ENCODE measurements at regions not wholly inside any gene's neighbourhood (a gene's known extent, or its start where the extent isn't known, plus 50 kb on each side); places are given as distances from the start of the nearest gene placed in this dataset.

DNA sequence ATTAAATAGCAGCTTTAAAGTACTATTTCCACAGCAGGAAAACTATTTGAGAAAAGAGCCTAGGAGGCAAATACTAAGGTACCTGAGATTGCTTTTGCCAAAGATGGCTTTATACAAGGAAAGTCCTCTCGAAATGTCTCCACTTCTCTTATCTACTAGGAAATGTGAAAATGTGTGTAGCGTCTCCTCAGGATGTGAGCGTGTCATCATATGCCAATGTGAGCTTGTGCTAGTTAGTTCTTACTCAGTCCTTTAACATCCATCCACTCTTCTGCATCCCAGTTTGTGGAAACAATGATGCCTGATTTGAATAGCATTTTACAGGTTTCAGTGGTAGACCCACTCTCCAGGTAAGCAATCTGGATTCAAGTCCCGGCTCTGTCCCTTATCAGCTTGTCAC lies 421.0 kb downstream of the DYNC2H1 start:
- DNase-seq (ENCODE audit: low spot score) = no peak

DNA sequence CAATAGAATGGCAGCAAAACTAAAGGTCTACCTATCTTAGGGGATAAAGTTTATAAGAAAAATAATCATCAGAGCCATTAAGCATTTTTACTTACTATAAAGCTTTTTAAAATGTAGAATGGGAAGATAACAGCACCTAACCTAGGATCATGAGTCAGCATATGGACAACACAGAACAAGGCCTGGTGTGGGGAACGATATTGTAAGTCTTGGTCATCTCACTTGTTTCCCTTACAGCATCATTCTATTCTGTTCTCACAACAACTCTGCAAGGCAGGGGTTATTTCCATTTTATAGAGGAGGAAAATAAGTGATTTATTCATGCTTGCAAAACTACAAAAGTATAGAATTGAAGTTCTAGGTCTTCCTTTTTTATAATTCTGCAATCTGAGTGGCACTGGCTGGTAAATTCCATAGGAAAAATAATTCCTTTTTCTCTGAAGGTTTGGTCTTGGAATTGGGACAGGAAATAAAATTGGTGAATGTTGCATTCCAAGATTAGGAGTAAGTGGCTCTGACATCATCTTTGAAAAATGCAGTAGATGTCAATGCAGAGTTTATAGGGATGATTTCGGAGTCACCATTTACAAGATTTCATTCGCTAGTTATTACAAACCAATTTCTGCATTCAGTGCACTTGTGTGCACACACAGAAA lies 423.0 kb downstream of the DYNC2H1 start:
- no peak for DNase-seq (ENCODE audit: low spot score)

DNA sequence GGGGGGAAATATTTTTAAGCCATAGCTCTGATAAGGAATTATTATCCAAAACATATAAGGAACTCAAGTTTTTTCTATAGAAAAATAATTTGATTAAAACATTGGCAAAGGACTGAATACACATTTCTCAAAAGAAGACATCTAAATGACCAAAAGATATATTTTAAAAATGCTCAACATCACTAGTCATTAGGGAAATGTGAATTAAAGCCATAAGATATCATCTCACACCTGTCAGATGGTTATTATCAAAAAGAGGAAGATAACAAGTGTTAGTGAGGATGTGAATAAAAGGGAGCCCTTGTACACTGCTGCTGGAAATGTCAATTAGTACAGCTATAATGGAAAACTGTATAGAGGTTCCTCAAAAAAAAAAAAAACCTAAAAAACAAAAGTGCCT lies 425.0 kb downstream of the DYNC2H1 start:
- no peak for DNase-seq (ENCODE audit: low spot score)

DNA sequence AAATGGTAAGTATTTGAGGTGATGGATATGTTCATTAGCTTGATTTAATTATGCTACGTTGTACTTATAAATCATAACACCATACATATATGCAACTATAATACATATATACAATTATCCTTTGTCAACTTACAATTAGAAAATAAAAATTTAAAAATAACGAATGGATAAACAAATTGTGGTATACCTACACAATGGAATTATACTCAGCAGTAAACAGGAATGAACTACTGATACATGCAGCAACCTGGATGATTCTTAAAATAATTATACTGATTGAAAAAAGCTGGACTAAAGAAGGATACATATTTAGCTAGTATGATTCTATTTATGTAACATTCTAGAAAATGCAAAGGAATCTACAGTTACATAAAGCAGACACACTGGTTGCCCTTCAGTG lies 425.7 kb downstream of the DYNC2H1 start:
- DNase-seq (ENCODE audit: low spot score) = no peak

DNA sequence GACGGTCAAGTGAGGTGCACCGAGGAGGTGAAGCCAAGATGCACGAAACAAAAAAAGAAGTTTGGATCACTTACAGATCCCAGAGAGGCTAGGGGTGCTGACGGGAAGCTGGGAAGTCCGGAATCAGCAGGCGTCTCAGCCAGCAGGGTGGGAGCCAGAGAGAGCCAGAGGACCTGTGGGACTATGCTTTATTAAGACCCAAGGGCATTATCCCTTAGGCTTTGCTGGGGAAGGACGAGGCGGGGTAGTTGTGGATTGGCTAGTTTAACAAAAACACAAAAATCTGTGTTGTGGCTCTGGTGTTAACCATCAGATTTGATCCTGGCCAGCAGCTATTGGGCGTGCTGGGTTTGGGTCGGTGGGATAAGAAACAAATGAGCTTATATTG lies 427.1 kb downstream of the DYNC2H1 start:
- no peak for DNase-seq (ENCODE audit: low spot score)

DNA sequence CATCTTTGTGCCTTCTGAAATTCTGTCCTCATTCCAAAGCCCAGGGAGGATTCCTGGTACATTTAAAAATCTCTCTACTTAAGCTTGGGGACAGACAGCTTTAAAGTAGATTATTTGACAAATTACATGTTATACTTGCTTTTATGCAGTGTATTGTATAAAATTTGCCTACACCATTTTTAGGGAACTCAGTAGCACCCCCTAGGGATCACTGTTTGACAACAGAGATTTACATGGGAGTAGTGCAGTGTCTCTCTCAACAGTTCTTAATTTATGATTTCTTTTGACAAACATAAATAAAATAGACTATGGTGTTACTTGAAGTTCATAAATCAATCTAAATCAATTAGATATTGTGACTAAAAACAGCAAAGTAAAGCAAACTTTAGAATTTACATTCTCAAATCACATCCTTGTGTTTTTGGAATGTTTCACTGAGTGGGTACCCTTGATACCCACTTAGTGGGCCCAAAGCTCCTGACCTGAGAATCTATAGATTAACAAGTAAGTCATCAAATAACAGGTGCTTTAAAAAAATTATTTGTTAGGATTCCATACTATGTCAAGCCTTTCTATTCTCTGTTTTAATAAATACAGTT lies 428.8 kb downstream of the DYNC2H1 start:
- DNase-seq (ENCODE audit: low spot score) = no peak

DNA sequence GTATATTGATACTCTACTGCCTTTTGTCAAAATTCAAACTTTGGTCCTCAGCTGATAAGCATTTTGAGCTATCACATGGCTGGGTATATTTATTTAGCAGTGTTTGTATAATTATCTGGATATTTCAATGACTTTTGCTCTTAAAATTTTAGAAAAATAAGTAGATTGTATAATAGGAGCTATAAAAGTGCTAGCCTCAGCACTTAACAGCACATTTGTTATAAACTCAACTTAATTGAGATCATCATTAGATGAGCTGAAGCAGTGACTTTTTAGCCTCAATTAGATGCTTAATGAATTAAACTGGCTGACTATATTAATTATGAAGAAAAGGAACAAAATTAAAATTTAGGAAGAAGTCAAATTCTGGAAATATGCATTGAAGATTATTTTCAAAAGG lies 429.9 kb downstream of the DYNC2H1 start:
- no peak for DNase-seq (ENCODE audit: low spot score)

DNA sequence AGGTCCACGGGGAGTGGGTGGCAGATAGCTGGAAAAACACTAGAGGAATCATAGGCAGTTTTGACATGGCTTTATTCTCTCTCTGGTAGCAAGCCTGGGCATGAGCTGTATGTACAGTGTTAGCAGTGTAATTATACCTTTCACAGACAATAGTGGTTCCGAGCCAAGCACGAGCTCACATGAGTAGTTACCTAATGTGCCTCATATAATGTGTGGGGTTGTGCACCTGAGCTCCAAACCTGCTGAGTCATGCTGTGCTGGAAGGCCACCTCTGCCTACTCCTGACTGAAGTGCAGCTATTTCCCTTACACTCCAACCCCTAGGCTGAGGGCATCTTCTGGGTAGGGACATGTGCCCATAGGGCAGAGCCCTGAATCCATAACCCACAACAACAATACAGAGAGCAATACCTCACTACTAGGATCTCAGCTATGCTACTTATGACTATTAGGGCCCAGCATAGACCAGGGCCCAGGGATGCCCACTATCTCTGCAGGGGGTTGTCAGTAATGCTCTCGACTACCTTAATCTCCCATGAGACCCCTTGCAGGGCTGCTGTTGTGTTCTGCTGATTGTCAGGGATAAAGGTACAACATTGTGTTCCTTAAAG lies 432.1 kb downstream of the DYNC2H1 start:
- no peak for DNase-seq (ENCODE audit: low spot score)

DNA sequence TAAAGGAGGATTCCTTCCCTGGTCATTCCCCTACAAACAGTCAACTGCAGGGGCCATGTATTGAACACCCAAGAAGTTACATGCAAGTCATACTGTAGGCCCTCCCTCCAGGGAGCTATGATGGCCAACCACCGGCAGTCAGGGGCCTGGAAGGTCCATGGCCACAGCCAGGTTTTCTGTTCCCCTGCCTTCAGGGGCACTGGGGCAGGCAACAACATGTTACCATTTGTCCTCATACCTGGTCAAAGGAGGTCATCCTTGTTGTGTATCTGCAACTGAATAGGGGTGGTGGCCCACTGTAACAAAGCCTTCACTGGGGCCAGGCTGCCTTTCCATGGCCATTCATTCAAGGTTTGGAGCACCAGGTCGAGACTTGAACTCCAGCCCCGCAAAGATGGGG lies 433.6 kb downstream of the DYNC2H1 start:
- no peak for DNase-seq (ENCODE audit: low spot score)

DNA sequence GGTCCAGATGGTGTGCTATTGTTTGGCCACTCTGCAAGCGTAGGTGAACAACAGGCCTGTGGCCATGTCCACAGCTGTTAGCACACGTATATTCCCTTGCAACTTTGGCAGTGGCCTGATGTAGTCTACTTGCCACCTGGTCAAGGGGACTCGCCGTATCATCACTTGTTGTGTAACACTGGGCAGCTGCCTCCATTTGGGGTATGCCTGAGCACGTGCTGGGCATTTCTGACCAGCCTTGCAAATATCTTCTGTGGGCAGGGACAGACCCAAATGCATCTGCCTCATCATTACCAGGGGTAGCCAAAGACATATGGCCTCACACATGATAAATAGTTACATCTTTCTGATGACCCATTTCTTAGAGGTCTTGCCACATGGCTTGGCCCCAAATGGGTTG lies 434.2 kb downstream of the DYNC2H1 start:
- no peak for DNase-seq (ENCODE audit: low spot score)

DNA sequence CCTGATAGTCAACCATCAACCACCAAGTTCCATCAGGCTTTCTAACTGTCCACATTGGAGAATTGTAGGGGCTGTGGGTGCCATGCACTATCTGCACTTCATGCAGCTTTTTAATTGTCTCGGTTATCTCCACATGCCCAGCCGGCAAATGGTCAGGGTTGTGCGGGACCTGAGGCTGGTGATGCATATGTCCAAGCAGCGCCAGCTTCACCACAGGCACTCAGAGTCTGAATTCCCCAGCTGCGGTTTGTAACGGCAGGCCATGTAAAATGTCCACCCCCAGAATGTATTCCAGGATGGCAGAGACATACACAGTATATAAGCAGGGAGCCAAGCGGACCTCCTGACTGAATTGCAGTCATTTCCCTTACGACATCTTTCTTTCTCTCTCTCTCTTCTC lies 435.6 kb downstream of the DYNC2H1 start:
- DNase-seq (ENCODE audit: low spot score) = no peak

DNA sequence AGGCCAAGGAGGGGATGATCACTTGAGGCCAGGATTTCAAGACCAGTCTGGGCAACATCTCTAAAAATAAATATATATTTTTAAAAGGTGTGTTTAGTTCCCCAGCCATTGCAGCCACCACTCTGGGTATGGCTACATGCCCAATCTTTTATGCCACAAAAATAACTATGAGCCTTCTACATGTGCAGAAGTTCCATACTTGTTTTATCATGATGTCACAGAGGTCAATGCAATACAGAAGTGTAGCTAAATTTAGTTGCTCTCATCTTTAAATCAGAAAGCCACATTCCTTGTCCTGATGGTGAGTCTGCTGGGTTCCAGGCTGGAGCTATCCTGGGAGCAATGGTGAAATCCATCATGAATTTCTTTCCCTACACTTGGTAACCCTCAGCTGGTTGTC lies 436.3 kb downstream of the DYNC2H1 start:
- no peak for DNase-seq (ENCODE audit: low spot score)

DNA sequence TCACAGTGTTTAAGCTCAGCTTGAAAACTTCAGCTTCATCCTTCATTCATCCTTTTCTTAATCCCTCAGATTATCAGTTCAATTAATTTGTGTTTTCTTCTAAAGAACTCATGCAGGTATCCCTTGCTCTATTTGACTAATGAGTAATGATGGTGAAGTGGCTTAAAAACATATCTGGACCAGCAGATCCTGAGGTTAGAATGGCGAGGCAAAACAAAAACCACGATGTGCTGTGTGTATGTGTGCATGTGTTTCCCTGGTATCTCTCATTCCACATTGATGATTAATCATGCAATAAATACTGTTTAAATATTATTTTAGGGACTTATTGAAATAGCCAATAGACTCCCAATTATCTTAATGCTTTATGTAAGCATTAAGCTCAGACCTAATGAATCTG lies 437.0 kb downstream of the DYNC2H1 start:
- no peak for DNase-seq (ENCODE audit: low spot score)

DNA sequence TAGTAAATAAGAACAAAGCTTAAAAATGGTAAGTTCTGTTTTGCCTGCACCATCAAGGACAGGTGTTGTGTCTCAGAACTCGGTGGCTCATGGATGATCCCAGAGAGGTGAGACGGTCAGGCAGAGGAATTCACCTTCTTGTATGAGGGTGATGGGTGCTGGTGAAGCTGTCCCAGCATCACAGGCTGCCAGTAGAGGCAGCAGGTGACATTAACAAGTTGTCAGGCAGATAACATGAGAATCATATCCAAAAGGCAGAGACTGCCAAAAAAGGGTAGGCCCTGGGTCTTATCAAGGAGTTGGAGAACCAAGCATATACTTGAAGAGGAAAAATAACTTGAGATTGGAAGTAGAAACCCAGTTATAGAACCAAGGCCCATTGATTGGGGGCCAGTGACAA lies 437.8 kb downstream of the DYNC2H1 start:
- no peak for DNase-seq (ENCODE audit: low spot score)

DNA sequence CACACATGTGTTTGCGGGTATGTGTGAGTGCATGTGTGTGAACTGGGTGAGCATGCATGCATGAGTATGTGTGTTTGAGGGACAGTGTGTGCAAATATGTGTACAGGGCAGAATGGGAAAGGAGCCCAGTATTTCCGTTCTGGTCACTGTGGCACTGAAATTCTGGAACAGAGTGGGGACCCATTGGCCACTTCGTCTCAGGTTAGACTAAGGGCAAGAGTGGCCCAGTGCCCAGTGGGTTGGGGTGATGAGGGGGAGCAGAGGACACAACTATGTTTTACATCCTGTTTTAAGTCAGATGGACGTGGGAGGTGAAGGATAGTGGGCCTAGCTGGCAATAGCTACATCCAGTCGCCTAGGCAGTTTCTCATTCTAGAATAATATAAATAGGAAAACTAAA lies 438.5 kb downstream of the DYNC2H1 start:
- DNase-seq (ENCODE audit: low spot score) = no peak

DNA sequence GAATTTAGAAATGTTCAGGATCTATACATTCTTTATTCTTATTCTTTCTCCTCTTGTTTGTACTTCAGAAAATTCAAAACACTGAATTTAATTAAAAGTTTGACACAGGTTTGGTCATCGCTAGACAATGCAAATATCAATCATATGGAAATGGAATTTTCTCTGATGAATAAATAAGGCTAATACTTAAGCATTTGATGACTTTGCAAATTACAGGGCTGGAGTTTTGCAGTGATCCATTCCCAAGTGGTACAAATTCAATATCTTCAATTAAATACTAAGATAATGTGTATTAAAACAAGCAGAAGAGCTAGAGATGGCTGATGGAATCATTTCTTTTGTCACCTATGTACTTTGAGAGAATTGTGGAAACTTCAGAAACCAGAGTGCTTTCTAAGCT lies 439.6 kb downstream of the DYNC2H1 start:
- DNase-seq (ENCODE audit: low spot score) = no peak

DNA sequence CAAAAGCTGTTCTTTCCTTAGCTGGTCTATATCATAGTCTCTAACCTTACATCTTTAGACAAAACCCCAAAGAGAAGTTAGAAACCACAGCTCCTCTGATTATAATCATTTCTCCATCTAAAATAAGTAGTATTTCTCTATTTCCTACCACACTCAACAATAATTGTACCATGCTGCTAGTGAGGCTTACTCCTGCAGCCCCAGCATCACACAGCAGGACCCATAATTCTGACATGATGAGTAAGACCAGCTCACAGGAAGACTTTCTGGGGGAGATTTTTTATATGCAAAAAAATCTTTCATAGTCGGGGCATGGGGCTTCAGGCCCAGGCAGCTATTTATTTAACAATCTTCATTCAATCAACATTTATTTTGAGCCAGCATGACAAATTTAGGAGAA lies 441.6 kb downstream of the DYNC2H1 start:
- DNase-seq (ENCODE audit: low spot score) = no peak

DNA sequence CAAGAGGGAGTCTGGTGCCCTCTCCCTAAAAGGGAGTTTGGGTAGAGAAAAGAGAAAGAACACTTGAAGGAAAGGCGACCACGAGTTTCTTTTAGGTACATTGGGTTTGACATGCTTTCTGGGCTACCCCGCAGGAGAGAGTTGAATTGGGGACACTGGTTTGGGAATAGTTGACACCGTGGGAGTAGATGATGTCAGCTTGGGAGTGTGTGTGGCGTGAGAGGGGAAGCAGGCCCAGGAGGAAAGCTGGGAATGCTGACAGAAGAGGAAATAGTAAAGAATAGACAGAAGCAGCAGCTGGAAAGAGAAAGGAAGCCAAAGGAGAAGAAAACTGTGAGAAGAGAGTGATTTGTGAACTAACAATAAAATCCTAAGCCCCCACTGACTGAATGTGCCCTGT lies 442.9 kb downstream of the DYNC2H1 start:
- DNase-seq (ENCODE audit: low spot score) = no peak

DNA sequence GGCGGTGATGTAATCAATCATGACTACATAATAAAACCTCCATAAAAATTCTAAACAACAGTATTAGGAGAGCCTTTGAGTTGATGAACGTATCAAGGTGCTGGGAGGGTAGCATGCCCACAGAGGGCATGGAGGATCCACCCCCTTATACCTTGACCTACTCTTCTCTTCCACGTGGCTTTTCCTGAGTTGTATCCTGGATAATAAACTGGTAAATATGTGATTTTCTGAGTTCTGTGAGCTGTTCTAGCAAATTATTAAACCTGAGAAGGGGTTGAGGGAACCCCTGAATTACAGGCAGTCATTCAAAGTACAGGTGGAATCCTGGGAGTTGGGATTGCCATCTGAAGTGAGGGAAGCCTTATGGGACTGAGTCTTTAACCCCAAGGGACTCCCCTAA lies 446.9 kb downstream of the DYNC2H1 start:
- no peak for DNase-seq (ENCODE audit: low spot score)

DNA sequence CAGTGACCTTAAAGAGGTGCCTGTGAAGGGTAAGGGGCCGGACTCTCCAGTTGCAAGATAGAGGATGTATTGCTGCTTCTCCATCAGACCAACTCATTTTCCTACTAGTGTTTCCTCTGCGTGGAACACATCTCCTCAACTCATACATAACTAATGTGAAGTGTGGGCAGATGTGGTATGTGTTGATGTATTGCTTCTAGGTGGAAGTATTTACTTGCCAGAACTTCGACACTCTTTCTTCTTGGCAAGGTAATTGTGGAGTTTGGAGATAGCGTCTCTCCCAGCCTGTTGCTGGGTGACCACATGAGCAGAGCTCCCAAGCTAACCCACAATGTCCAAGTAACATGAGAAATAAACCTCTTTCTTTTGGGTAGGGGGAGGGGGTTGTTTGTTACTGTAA lies 456.9 kb downstream of the DYNC2H1 start:
- no peak for DNase-seq (ENCODE audit: low spot score)

DNA sequence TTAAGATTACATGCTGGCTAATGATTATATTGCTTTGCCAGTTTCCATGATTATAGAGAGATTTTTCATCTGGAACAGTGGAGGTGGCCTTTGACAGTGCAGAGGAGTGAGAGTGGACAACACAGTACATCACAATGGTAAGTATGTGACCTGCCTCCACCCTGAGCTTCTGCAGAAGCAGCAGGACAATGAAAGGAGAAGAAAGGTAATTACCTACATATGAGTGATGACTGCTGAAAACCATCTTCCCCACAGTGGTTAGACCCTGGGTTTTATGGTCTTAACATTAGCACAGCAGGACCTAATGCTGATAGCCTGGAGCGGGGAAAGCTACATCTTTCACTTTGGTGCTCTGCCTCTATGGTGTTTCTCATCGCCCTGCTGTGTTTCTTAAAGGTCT lies 454.7 kb upstream of the DDI1 start:
- DNase-seq (ENCODE audit: low spot score) = no peak

DNA sequence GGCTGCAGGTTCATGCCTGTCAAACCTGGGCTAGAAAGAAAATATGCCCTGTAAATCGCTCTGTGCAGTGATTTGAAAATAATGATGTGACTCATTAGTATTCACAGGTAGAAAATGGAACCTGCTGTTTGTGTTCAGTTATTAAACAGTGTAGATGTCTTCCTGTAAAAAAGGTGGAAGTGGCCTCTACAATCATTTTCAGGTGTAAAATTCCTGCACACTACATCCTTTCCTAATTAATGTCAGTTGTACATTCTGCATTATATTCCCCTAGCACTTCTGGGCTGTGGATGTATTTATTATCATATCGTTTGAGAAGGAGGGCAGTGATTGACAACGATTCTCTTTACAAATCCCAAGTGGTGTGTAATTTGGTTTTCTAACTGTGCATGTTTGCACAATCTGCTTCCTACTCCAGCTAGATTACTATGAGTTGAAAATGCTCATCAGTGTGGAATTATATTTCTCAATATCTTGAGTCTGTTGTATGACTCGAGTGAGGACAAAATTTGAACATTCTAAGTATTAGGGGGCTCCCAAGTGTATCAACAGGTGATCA lies 454.0 kb upstream of the DDI1 start:
- no peak for DNase-seq (ENCODE audit: low spot score)

DNA sequence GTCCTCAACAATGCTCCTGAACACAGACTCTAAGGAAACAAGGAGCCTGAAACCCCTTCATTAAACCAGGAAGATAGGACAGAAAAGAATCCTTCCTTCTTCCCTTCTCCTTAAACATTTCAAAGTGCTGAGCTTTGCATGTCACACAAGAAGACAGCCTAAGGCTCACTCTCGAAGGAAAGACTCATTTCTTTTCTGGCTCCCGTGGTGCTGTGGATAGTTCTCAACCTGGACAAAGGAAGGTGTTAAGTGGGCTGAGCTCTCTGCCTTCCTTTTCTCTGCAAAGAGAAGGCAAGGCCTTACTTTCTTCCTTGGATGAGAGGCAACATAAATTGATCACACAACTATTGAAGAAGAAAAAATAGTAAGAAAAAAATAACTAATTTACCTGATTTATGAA lies 452.4 kb upstream of the DDI1 start:
- no peak for DNase-seq (ENCODE audit: low spot score)

DNA sequence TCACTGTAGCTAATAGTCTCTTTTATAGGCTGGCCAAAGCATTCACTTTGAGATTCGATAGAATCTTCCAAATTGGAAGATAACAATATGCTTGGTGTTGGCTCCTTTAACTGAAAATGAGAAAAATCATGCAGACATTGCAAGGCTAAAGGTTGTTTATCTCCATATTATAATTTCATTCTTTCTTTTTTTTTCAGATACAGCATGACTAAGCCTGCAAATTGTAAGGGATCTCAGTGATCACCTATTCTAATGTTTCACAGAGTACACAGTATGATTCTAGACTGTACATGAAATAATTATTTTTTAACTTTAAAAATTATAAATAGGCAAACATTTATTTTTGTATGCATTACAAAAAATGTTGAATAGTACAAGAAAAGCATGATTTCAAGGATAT lies 451.7 kb upstream of the DDI1 start:
- DNase-seq (ENCODE audit: low spot score) = no peak

Measured in left forelimb (tissue), 1 donor.